Breast epithelium (tissue), 4 donors: ENCODE measurements at regions not wholly inside any gene's neighbourhood (a gene's known extent, or its start where the extent isn't known, plus 50 kb on each side); places are given as distances from the start of the nearest gene placed in this dataset.

ENCODE experiments used
- DNase-seq, 2 donors: peaks; one replicate each; pipeline ENCODE4 v3.0.0-alpha.2; 2019; ENCODE audit warnings: low spot score in 2 of 2
- H3K27ac ChIP-seq, 2 donors: fragments of 200-600 bp; sonication (generic) in 1 of 2; one replicate each; pipeline ENCODE4 v1.5.1; 2016 to 2019; ENCODE audit warnings: mild to moderate bottlenecking in 1 of 2
- H3K27me3 ChIP-seq, 2 donors: fragments of 200-600 bp; sonication (generic) in 1 of 2; one replicate each; pipeline versions ENCODE4 v1.5.1 to v1.6.0; 2017 to 2019; ENCODE audit warnings: control low read depth in 1 of 2, mild to moderate bottlenecking in 1 of 2
- H3K36me3 ChIP-seq: fragments of 200-600 bp; one replicate; pipeline ENCODE4 v1.5.1; 2019
- H3K4me1 ChIP-seq, 2 donors: fragments of 200-600 bp; sonication (generic); one replicate each; pipeline ENCODE4 v1.5.1; 2016 to 2019; ENCODE audit warnings: control low read depth in 1 of 2
- H3K4me3 ChIP-seq, 3 donors: fragments of 200-600 bp; sonication (generic); 1 replicate in 2 of 3; 2 replicates in 1 of 3; pipeline ENCODE4 v1.5.1; 2016 to 2019; ENCODE audit warnings: mild to moderate bottlenecking in 3 of 3, moderate library complexity in 2 of 3
- H3K9me3 ChIP-seq, 2 donors: fragments of 200-600 bp; sonication (generic) in 1 of 2; one replicate each; pipeline ENCODE4 v1.5.1; 2016 to 2019; ENCODE audit warnings: control low read depth in 1 of 2
- CTCF ChIP-seq, 3 donors: fragments of 450-650 bp; IDR thresholded peaks; one replicate each; pipeline ENCODE4 v1.5.1; 2016 to 2017; ENCODE audit warnings: antibody characterized with exemption in 3 of 3, mild to moderate bottlenecking in 3 of 3, moderate library complexity in 3 of 3
- POLR2A ChIP-seq: fragments of 450-650 bp; IDR thresholded peaks from one replicate; pipeline ENCODE4 v1.6.1; 2016; ENCODE audit warnings: antibody characterized with exemption, mild to moderate bottlenecking, moderate library complexity
- POLR2AphosphoS5 ChIP-seq, 3 donors: sonication (generic); formaldehyde crosslinking; IDR thresholded peaks; one replicate each; pipeline ENCODE4 v1.6.1; 2017; ENCODE audit warnings: antibody characterized with exemption in 3 of 3
- intact Hi-C: fragments of 100-400 bp; cut with DNase I; formaldehyde crosslinking; loops from one replicate; pipeline ENCODE4 v1.15.1; 2023; ENCODE audit warnings: low total_unique reads

DNA sequence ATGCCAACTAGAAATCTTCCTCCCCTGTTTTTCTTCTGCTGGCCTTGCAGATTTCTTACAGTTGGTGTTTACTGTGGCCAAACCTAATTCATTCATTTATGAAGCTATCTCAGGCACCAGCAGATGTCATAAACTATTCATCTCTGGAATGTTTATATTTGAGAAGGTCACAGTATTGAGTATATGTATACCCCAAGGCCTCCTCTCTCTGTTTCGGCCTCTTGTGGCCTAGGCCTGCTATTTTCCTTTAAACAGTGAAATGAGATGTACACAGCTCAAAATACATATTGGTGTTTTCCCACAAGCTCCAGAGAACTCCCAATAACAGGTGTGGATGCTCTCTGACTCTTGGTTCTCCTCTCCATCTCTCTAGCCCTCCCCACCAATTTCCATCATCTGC is 520.7 kb upstream of the CAMK1G start:
- no peak overlapping the region for H3K4me3 ChIP-seq
- DNase-seq, result no peak
- intact Hi-C loops, result no loop called here
- no peaks in the 10 kb centered on the region for H3K36me3 ChIP-seq
- H3K4me1 ChIP-seq, result no peaks in the 10 kb centered on the region
- TF ChIP-seq CTCF (IDR thresholded peaks at IDR 0.05) (no peak), POLR2A (no peak), POLR2AphosphoS5 (IDR thresholded peaks at IDR 0.05) (no peak)
- H3K27me3 ChIP-seq, result no peaks in the 10 kb centered on the region
- H3K9me3 ChIP-seq, result no peaks in the 10 kb centered on the region
- no peak overlapping the region for H3K27ac ChIP-seq

DNA sequence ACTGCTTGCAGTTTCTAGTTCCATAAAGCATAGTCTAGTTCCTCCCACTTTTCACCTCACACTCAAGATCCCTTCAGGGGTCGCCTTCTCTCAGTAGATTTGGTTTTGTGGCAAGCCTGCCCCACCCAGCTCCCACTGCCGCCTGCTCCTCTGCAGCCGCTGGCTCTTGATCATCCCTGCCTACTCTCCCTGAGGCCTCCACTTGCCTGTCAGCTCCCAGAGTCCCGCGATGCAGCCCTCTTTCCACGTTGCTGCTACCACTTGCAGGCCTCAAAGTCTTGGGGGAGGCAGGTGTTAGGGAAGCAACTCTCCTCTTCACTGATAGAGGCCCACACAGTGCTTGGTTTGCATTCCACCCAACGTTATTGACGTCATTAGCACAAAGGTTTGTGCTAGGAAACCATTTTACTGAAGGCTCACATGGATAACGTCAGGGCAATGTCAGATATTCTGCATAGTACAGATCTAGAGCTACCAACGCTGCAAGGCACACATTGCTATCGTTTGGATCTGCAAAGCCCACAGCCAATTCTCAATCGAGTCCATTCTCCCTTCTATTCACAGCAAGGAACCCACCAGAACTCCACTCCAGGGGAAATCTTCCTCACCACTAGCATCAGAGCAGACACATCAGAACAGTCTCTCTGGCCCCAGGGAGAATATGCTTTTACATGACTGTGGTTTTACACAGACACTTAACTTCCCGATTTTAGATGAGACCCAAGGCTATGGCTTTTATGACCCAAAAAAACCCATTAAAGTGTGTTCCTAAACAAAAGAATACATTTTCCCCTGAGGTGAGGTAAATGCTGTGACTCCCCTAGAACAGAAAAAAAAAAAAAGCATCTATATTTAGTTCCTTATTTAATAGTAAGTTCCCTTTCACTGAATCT is 519.5 kb upstream of the CAMK1G start:
- intact Hi-C loops, result no loop called here
- Histone ChIP-seq H3K27me3 (no peaks in the 10 kb centered on the region), H3K36me3 (no peaks in the 10 kb centered on the region), H3K4me3 (no peak overlapping the region), H3K4me1 (no peaks in the 10 kb centered on the region), H3K27ac (no peak overlapping the region), H3K9me3 (no peaks in the 10 kb centered on the region)
- DNase-seq, result no peak
- no peak for TF ChIP-seq POLR2AphosphoS5 (IDR thresholded peaks at IDR 0.05)
- TF ChIP-seq CTCF (IDR thresholded peaks at IDR 0.05), result no peak
- no peak for TF ChIP-seq POLR2A

- Histone ChIP-seq H3K27ac (no peak overlapping the region), H3K4me1 (no peaks in the 10 kb centered on the region), H3K36me3 (no peaks in the 10 kb centered on the region), H3K4me3 (no peak overlapping the region), H3K9me3 (no peaks in the 10 kb centered on the region), H3K27me3 (no peaks in the 10 kb centered on the region)
- DNase-seq, result no peak
- TF ChIP-seq POLR2AphosphoS5 (IDR thresholded peaks at IDR 0.05) (no peak), CTCF (IDR thresholded peaks at IDR 0.05) (no peak), POLR2A (no peak)
- intact Hi-C loops, result no loop called here
Measured at GRCh38 chr1:209064850-209065706, 518.4 kb upstream of the CAMK1G start.

DNA sequence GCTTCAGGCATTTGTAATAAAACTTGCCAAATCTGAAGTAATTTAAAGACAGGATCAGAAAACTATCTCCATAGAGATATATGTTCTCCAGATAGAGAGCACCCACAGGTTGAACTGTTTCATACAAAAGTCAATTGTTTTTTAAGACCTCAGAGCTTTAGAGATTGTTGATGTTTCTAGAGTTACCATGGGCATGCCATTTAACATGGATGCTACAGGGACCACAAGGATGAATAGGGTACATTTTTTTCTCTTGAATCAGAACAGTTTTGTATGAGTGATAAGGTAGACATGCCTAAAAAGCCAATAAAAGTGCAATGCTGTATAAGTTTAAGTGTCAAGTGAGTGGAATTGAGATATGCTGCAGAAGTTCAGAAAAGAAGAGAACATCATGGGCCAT is 511.0 kb upstream of the CAMK1G start:
- Histone ChIP-seq H3K4me3 (no peak overlapping the region), H3K27me3 (no peaks in the 10 kb centered on the region), H3K27ac (no peak overlapping the region), H3K36me3 (no peaks in the 10 kb centered on the region), H3K4me1 (no peaks in the 10 kb centered on the region), H3K9me3 (no peaks in the 10 kb centered on the region)
- intact Hi-C loops, result no loop called here
- no peak for TF ChIP-seq POLR2A
- TF ChIP-seq POLR2AphosphoS5 (IDR thresholded peaks at IDR 0.05), result no peak
- TF ChIP-seq CTCF (IDR thresholded peaks at IDR 0.05), result no peak
- no peak for DNase-seq

GRCh38 chr1:209073879-209074278 is 509.6 kb upstream of the CAMK1G start:
- H3K27me3 ChIP-seq, result no peaks in the 10 kb centered on the region
- intact Hi-C loops, result no loop called here
- no peak for TF ChIP-seq POLR2AphosphoS5 (IDR thresholded peaks at IDR 0.05)
- TF ChIP-seq CTCF (IDR thresholded peaks at IDR 0.05), result no peak
- no peak for TF ChIP-seq POLR2A
- H3K4me1 ChIP-seq, result no peaks in the 10 kb centered on the region
- H3K4me3 ChIP-seq, result no peak overlapping the region
- H3K27ac ChIP-seq, result no peak overlapping the region
- no peaks in the 10 kb centered on the region for H3K36me3 ChIP-seq
- no peak for DNase-seq
- H3K9me3 ChIP-seq, result no peaks in the 10 kb centered on the region
